Endothelial cell of umbilical vein (primary cell): ENCODE measurements at regions not wholly inside any gene's neighbourhood (a gene's known extent, or its start where the extent isn't known, plus 50 kb on each side); places are given as distances from the start of the nearest gene placed in this dataset.

Experiments used
- EZH2 ChIP-seq: IDR thresholded peaks from 2 replicates; pipeline ENCODE4 v1.6.1; 2012; ENCODE audit warnings: borderline replicate concordance, low read depth, mild to moderate bottlenecking, moderate library complexity, low read length, inconsistent platforms; ENCODE audit not compliant: severe bottlenecking
- MAX ChIP-seq: IDR thresholded peaks from 2 replicates; pipeline ENCODE4 v1.6.1; 2011; ENCODE audit not compliant: insufficient read depth, insufficient read length
- MYC ChIP-seq: IDR thresholded peaks from one replicate; pipeline ENCODE4 v1.6.1; 2011; ENCODE audit warnings: mild to moderate bottlenecking, low read depth, low read length
- POLR2A ChIP-seq: IDR thresholded peaks from 2 replicates; pipeline ENCODE4 v1.6.1; 2012; ENCODE audit warnings: low read depth, mild to moderate bottlenecking, control low read depth, low read length
- TF ChIP-seq, protein P1 (sequence below), 2 donors: IDR thresholded peaks; 1 replicate in 1 of 2; 2 replicates in 1 of 2; pipeline ENCODE4 v1.5.1; 2011; ENCODE audit warnings: low read length in 2 of 2, mild to moderate bottlenecking in 2 of 2, moderate library complexity in 2 of 2, control low read depth in 1 of 2, inconsistent platforms in 1 of 2, low read depth in 1 of 2; ENCODE audit not compliant: insufficient read depth in 1 of 2; ENCODE audit errors: extremely low read depth in 1 of 2

DNA sequence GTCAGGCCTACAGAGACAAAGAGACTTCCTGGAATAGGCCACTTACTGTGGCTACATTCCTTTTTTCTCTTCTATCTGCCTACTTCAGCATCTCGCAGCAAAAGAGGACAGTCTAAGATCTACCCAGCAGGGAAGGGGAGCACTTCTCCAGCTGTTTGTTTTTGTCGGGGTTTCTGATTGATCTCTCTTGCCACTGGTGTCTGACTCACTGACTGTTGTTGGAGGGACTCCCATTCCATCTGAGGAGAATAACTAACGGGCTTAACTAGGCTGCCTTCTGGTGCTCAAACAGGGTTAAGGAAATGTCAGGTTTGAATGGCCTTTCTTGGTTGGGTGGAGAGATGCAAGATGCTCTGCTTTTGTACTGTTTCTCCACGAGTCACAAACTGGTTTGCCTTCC is 100.2 kb upstream of the TMEM164 start:
- TF ChIP-seq, protein P1, sequence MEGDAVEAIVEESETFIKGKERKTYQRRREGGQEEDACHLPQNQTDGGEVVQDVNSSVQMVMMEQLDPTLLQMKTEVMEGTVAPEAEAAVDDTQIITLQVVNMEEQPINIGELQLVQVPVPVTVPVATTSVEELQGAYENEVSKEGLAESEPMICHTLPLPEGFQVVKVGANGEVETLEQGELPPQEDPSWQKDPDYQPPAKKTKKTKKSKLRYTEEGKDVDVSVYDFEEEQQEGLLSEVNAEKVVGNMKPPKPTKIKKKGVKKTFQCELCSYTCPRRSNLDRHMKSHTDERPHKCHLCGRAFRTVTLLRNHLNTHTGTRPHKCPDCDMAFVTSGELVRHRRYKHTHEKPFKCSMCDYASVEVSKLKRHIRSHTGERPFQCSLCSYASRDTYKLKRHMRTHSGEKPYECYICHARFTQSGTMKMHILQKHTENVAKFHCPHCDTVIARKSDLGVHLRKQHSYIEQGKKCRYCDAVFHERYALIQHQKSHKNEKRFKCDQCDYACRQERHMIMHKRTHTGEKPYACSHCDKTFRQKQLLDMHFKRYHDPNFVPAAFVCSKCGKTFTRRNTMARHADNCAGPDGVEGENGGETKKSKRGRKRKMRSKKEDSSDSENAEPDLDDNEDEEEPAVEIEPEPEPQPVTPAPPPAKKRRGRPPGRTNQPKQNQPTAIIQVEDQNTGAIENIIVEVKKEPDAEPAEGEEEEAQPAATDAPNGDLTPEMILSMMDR (IDR thresholded peaks at IDR 0.05; ENCODE audit: extremely low read depth in 1 of 2, insufficient read depth in 1 of 2, low read depth in 1 of 2, low read length in 2 of 2), result no peak
- TF ChIP-seq EZH2, result no peak
- no peak for TF ChIP-seq MAX
- TF ChIP-seq POLR2A, result no peak
- no peak for TF ChIP-seq MYC
